Fibroblast of lung (primary cell): ENCODE measurements at regions not wholly inside any gene's neighbourhood (a gene's known extent, or its start where the extent isn't known, plus 50 kb on each side); places are given as distances from the start of the nearest gene placed in this dataset.

Experiments
- CTCF ChIP-seq, 2 donors: IDR thresholded peaks in 1 of 2; conservative IDR thresholded peaks in 1 of 2; 1 replicate in 1 of 2; 2 replicates in 1 of 2; pipeline ENCODE4 v1.5.1; 2011 to 2012; ENCODE audit warnings: low read length in 2 of 2, control low read depth in 1 of 2, inconsistent platforms in 1 of 2, low read depth in 1 of 2, mild to moderate bottlenecking in 1 of 2
- EZH2 ChIP-seq: IDR thresholded peaks from 2 replicates; pipeline ENCODE4 v1.5.1; 2012; ENCODE audit warnings: low read length, control low read depth, mild to moderate bottlenecking; ENCODE audit errors: missing control alignments

GRCh38 chr7:91344911-91345310, 80.7 kb downstream of the FZD1 start:
- TF ChIP-seq CTCF (conservative IDR thresholded peaks at IDR 0.05 in 1 of 2, IDR thresholded peaks at IDR 0.05 in 1 of 2; ENCODE audit: low read depth in 1 of 2, low read length in 2 of 2): no peak
- TF ChIP-seq EZH2: no peak
